ENCODE measurements at regions not wholly inside any gene's neighbourhood (a gene's known extent, or its start where the extent isn't known, plus 50 kb on each side); places are given as distances from the start of the nearest gene placed in this dataset.

GRCh38 chr3:61311044-61311443, 59.8 kb upstream of the FHIT start:
- DNase-seq, result no peak

GRCh38 chr3:61315871-61316270, 64.6 kb upstream of the FHIT start:
- no peak for DNase-seq

- DNase-seq, result no peak
Measured at GRCh38 chr3:61323094-61323493, 71.8 kb upstream of the FHIT start.

GRCh38 chr3:61331929-61332552, 80.8 kb upstream of the FHIT start:
- no peak for DNase-seq

- no peak for DNase-seq
Measured at GRCh38 chr3:61333192-61333961, 82.1 kb upstream of the FHIT start.

- no peak for DNase-seq
Measured at GRCh38 chr3:61334783-61335182, 83.5 kb upstream of the FHIT start.

GRCh38 chr3:61340931-61341461, 89.7 kb upstream of the FHIT start:
- DNase-seq, result no peak

GRCh38 chr3:61343543-61343942, 92.3 kb upstream of the FHIT start:
- no peak for DNase-seq

- no peak for DNase-seq
Measured at GRCh38 chr3:61345020-61345419, 93.8 kb upstream of the FHIT start.

GRCh38 chr3:61347981-61348380, 96.7 kb upstream of the FHIT start:
- no peak for DNase-seq

- no peak for DNase-seq
Measured at GRCh38 chr3:61349717-61350116, 98.5 kb upstream of the FHIT start.

- no peak for DNase-seq
Measured at GRCh38 chr3:61350782-61351309, 99.6 kb upstream of the FHIT start.

GRCh38 chr3:61352306-61352705, 101.1 kb upstream of the FHIT start:
- DNase-seq, result no peak

GRCh38 chr3:61353382-61353781, 102.1 kb upstream of the FHIT start:
- no peak for DNase-seq

- no peak for DNase-seq
Measured at GRCh38 chr3:61354604-61355003, 103.4 kb upstream of the FHIT start.

GRCh38 chr3:61356685-61357084, 105.4 kb upstream of the FHIT start:
- no peak for DNase-seq

GRCh38 chr3:61357902-61358301, 106.7 kb upstream of the FHIT start:
- no peak for DNase-seq

- DNase-seq, result no peak
Measured at GRCh38 chr3:61358364-61358763, 107.1 kb upstream of the FHIT start.

- no peak for DNase-seq
Measured at GRCh38 chr3:61360297-61360965, 109.2 kb upstream of the FHIT start.

- DNase-seq, result no peak
Measured at GRCh38 chr3:61369678-61370077, 118.4 kb upstream of the FHIT start.

- no peak for DNase-seq
Measured at GRCh38 chr3:61371123-61371522, 119.9 kb upstream of the FHIT start.

- no peak for DNase-seq
Measured at GRCh38 chr3:61372723-61373122, 121.5 kb upstream of the FHIT start.

- no peak for DNase-seq
Measured at GRCh38 chr3:61378311-61378710, 127.1 kb upstream of the FHIT start.
